ENCODE measurements at regions not wholly inside any gene's neighbourhood (a gene's known extent, or its start where the extent isn't known, plus 50 kb on each side); places are given as distances from the start of the nearest gene placed in this dataset.
A peak's percentile ranks its signal among the peaks of the same experiment; 100 is the strongest.

- intact Hi-C loops (cut with micrococcal nuclease): no loop called here
- BruUV-seq (replicated peaks): no TSS peak
Measured at GRCh38 chr17:34141590-34141989, 113.5 kb upstream of the CCL2 start.

GRCh38 chr17:34143430-34143829 lies 111.7 kb upstream of the CCL2 start:
- intact Hi-C loops (cut with micrococcal nuclease): no loop called here
- H3K4me1 Mint-ChIP-seq (ENCODE audit: insufficient read depth, unreplicated experiment): no peaks in the 10 kb centered on the region
- BruUV-seq (replicated peaks): no TSS peak
- H3K27ac Mint-ChIP-seq (ENCODE audit: low read depth, unreplicated experiment): no peak overlapping the region
- POLR2A ChIA-PET: no interaction called here
- H3K27me3 Mint-ChIP-seq (ENCODE audit: insufficient read depth, unreplicated experiment): no peaks in the 10 kb centered on the region
- no peaks in the 10 kb centered on the region for H3K36me3 Mint-ChIP-seq (ENCODE audit: insufficient read depth, unreplicated experiment)
- peaks cover 48% of the 10 kb centered on the region for H3K9me3 Mint-ChIP-seq (ENCODE audit: unreplicated experiment)
- no peak for DNase-seq (ENCODE audit: unreplicated experiment)
- CTCF ChIA-PET: interaction anchor here (1.0 kb wide), 1 partner anchor 28 kb away, joined by 3 read pairs; no protein-coding TSS in a partner anchor
- no peak overlapping the region for H3K4me3 Mint-ChIP-seq (ENCODE audit: unreplicated experiment)
- TF ChIP-seq CTCF (IDR thresholded peaks at IDR 0.05; ENCODE audit: unreplicated experiment): no peak

More at GRCh38 chr17:34141590-34141989, 113.5 kb upstream of the CCL2 start:
- CTCF ChIA-PET: interaction anchor here (0.5 kb wide), 1 partner anchor 930 kb away, joined by 4 read pairs; no protein-coding TSS in a partner anchor
- POLR2A ChIA-PET: no interaction called here
- no peak overlapping the region for H3K27ac Mint-ChIP-seq (ENCODE audit: low read depth, unreplicated experiment)
- peaks cover 55% of the 10 kb centered on the region for H3K9me3 Mint-ChIP-seq (ENCODE audit: unreplicated experiment)
- H3K36me3 Mint-ChIP-seq (ENCODE audit: insufficient read depth, unreplicated experiment): no peaks in the 10 kb centered on the region
- H3K4me1 Mint-ChIP-seq (ENCODE audit: insufficient read depth, unreplicated experiment): no peaks in the 10 kb centered on the region
- H3K4me3 Mint-ChIP-seq (ENCODE audit: unreplicated experiment): no peak overlapping the region
- no peaks in the 10 kb centered on the region for H3K27me3 Mint-ChIP-seq (ENCODE audit: insufficient read depth, unreplicated experiment)
- no peak for TF ChIP-seq CTCF (IDR thresholded peaks at IDR 0.05; ENCODE audit: unreplicated experiment)
- no peak for DNase-seq (ENCODE audit: unreplicated experiment)

- Mint-ChIP-seq H3K4me3 (ENCODE audit: unreplicated experiment) (no peak overlapping the region), H3K27ac (ENCODE audit: low read depth, unreplicated experiment) (no peak overlapping the region), H3K27me3 (ENCODE audit: insufficient read depth, unreplicated experiment) (no peaks in the 10 kb centered on the region), H3K36me3 (ENCODE audit: insufficient read depth, unreplicated experiment) (no peaks in the 10 kb centered on the region), H3K9me3 (ENCODE audit: unreplicated experiment) (peaks cover 47% of the 10 kb centered on the region), H3K4me1 (ENCODE audit: insufficient read depth, unreplicated experiment) (no peaks in the 10 kb centered on the region)
- CTCF ChIA-PET: interaction anchor here (0.5 to 3.6 kb wide), 13 partner anchors 9 to 875 kb away, joined by 3 to 24 read pairs (median 4); no protein-coding TSS in a partner anchor
- peak; percentile 0 for DNase-seq (ENCODE audit: unreplicated experiment)
- BruUV-seq (replicated peaks): no TSS peak
- POLR2A ChIA-PET: no interaction called here
- intact Hi-C loops (cut with micrococcal nuclease): loop anchor here (2.0 kb wide), 1 partner anchor 368 kb away; no protein-coding TSS in a partner anchor
- TF ChIP-seq CTCF (IDR thresholded peaks at IDR 0.05; ENCODE audit: unreplicated experiment): peak; percentile 23
Measured at GRCh38 chr17:34146440-34147043, 108.5 kb upstream of the CCL2 start.

- no peak overlapping the region for H3K4me3 Mint-ChIP-seq (ENCODE audit: unreplicated experiment)
Measured at GRCh38 chr17:34151102-34151501, 104.0 kb upstream of the CCL2 start.

More at GRCh38 chr17:34151102-34151501, 104.0 kb upstream of the CCL2 start:
- no TSS peak for BruUV-seq (replicated peaks)
- Mint-ChIP-seq H3K27me3 (ENCODE audit: insufficient read depth, unreplicated experiment) (no peaks in the 10 kb centered on the region), H3K4me1 (ENCODE audit: insufficient read depth, unreplicated experiment) (no peaks in the 10 kb centered on the region), H3K27ac (ENCODE audit: low read depth, unreplicated experiment) (no peak overlapping the region), H3K9me3 (ENCODE audit: unreplicated experiment) (peaks cover 50% of the 10 kb centered on the region), H3K36me3 (ENCODE audit: insufficient read depth, unreplicated experiment) (no peaks in the 10 kb centered on the region)
- ChIA-PET POLR2A (no interaction called here), CTCF (interaction anchor here (0.5 to 0.9 kb wide), 2 partner anchors 21 to 372 kb away, joined by 3 to 4 read pairs; no protein-coding TSS in a partner anchor)
- no peak for DNase-seq (ENCODE audit: unreplicated experiment)
- intact Hi-C loops (cut with micrococcal nuclease): no loop called here
- TF ChIP-seq CTCF (IDR thresholded peaks at IDR 0.05; ENCODE audit: unreplicated experiment): no peak

Data from MCF 10A (cell line).